Neural cell (in vitro differentiated cells): ENCODE measurements at regions not wholly inside any gene's neighbourhood (a gene's known extent, or its start where the extent isn't known, plus 50 kb on each side); places are given as distances from the start of the nearest gene placed in this dataset.

Source experiments
- EZH2 ChIP-seq: fragments of 200-600, 300-800 bp; shearing (Covaris generic), sonication (generic); IDR thresholded peaks from 2 replicates; pipeline ENCODE4 v1.6.1; 2014; ENCODE audit warnings: antibody characterized with exemption, low read length, borderline replicate concordance, mild to moderate bottlenecking; ENCODE audit not compliant: insufficient read depth, poor library complexity, severe bottlenecking
- MXI1 ChIP-seq: fragments of 450-650 bp; conservative IDR thresholded peaks from 2 replicates; pipeline ENCODE4 v1.6.1; 2014; ENCODE audit warnings: antibody characterized with exemption, mild to moderate bottlenecking; ENCODE audit not compliant: poor library complexity, severe bottlenecking
- POLR2AphosphoS5 ChIP-seq: IDR thresholded peaks from 2 replicates; pipeline ENCODE4 v1.6.1; 2012
- SMC3 ChIP-seq: fragments of 450-650 bp; conservative IDR thresholded peaks from 2 replicates; pipeline ENCODE4 v1.6.1; 2014; ENCODE audit warnings: antibody characterized with exemption, mild to moderate bottlenecking, moderate library complexity; ENCODE audit not compliant: poor library complexity
- TF ChIP-seq, protein P1 (sequence below): fragments of 450-650 bp; IDR thresholded peaks from 2 replicates; pipeline ENCODE4 v1.5.1; 2014; ENCODE audit warnings: antibody characterized with exemption, mild to moderate bottlenecking, moderate library complexity; ENCODE audit not compliant: poor library complexity, severe bottlenecking

DNA sequence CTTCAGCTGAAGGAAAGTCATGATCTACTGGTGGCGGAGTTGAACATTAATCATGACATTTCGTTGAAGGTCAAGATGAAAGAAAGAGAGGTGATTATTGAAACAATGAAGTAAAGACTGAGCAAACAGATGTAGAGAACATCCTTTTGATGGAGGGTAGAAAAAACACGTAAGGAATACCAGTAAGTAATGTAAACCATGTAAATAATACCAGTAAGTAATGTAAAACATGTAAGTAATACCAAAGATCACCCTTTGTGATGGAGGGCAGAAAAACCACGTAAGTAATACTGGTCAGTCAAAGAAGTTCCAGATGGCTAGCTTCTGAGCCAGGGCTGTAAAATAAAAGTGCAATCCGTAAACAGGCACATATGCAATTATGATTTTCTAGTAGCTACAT is 1387.7 kb downstream of the SUCLG1 start:
- TF ChIP-seq POLR2AphosphoS5 (no peak), EZH2 (no peak), SMC3 (no peak), MXI1 (no peak)
- TF ChIP-seq, protein P1, sequence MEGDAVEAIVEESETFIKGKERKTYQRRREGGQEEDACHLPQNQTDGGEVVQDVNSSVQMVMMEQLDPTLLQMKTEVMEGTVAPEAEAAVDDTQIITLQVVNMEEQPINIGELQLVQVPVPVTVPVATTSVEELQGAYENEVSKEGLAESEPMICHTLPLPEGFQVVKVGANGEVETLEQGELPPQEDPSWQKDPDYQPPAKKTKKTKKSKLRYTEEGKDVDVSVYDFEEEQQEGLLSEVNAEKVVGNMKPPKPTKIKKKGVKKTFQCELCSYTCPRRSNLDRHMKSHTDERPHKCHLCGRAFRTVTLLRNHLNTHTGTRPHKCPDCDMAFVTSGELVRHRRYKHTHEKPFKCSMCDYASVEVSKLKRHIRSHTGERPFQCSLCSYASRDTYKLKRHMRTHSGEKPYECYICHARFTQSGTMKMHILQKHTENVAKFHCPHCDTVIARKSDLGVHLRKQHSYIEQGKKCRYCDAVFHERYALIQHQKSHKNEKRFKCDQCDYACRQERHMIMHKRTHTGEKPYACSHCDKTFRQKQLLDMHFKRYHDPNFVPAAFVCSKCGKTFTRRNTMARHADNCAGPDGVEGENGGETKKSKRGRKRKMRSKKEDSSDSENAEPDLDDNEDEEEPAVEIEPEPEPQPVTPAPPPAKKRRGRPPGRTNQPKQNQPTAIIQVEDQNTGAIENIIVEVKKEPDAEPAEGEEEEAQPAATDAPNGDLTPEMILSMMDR = no peak
